ENCODE measurements at regions not wholly inside any gene's neighbourhood (a gene's known extent, or its start where the extent isn't known, plus 50 kb on each side); places are given as distances from the start of the nearest gene placed in this dataset.

GRCh38 chr17:64750891-64751677, 89.0 kb upstream of the SMURF2 start (continued):
- TF ChIP-seq FOSL1 (IDR thresholded peaks at IDR 0.05; ENCODE audit: low read depth): no peak
- TF ChIP-seq ZNF274 (IDR thresholded peaks at IDR 0.05; ENCODE audit: low read depth, low read length): no peak
- TF ChIP-seq JUND (IDR thresholded peaks at IDR 0.05): no peak
- TF ChIP-seq REST (IDR thresholded peaks at IDR 0.05; ENCODE audit: low read depth): no peak

GRCh38 chr17:64750478-64750877, 88.4 kb upstream of the SMURF2 start:
- CTCF ChIA-PET: no interaction called here
- no peak overlapping the region for H3K9ac ChIP-seq (ENCODE audit: low read length)

More at GRCh38 chr17:64750478-64750877, 88.4 kb upstream of the SMURF2 start:
- no peak for ATAC-seq
- intact Hi-C loops (cut with micrococcal nuclease): no loop called here
- H3K9me2 ChIP-seq (ENCODE audit: insufficient read depth): no peaks in the 10 kb centered on the region
- BruUV-seq (replicated peaks): no TSS peak
- H3K36me3 ChIP-seq (ENCODE audit: control insufficient read depth in 1 of 2, insufficient read depth in 2 of 2, low read length in 2 of 2): peaks cover 35 to 41% of the 10 kb centered on the region in 2 experiments
- no peak for DNase-seq (ENCODE audit: low read depth, low spot score)
- ChIA-PET RAD21 (ENCODE audit: low non-redundant PET in 1 of 2, low total read pairs in 2 of 2, uncharacterized antibody in 2 of 2, unreplicated experiment in 2 of 2) (no interaction called here), POLR2A (no interaction called here)
- no peak overlapping the region for H3K27ac ChIP-seq (ENCODE audit: low read depth, low read length)
- no peak overlapping the region for H3K4me2 ChIP-seq (ENCODE audit: low read length)
- H2AFZ ChIP-seq (ENCODE audit: low read depth, low read length, poor library complexity, severe bottlenecking): no peak overlapping the region
- H3K79me2 ChIP-seq (ENCODE audit: insufficient read depth, low read length): no peaks in the 10 kb centered on the region
- H3K9me3 ChIP-seq (ENCODE audit: control insufficient read depth in 1 of 2, insufficient read depth in 1 of 2, low read depth in 1 of 2, low read length in 2 of 2): no peaks in the 10 kb centered on the region
- H3K4me1 ChIP-seq (ENCODE audit: control insufficient read depth in 1 of 2, insufficient read depth in 2 of 2, low read length in 2 of 2): no peaks in the 10 kb centered on the region
- no peak overlapping the region for H3K4me3 ChIP-seq (replicated peaks in 1 of 2; ENCODE audit: low read depth in 1 of 2, low read length in 2 of 2)
- H3K27me3 ChIP-seq (ENCODE audit: insufficient read depth, low read length): no peaks in the 10 kb centered on the region
- TF ChIP-seq JUND (IDR thresholded peaks at IDR 0.05): no peak
- no peak for TF ChIP-seq ZFX (IDR thresholded peaks at IDR 0.05)
- no peak for TF ChIP-seq EGR1 (IDR thresholded peaks at IDR 0.05; ENCODE audit: low read depth)
- no peak for TF ChIP-seq FOSL1 (IDR thresholded peaks at IDR 0.05; ENCODE audit: low read depth)
- no peak for TF ChIP-seq ZNF274 (IDR thresholded peaks at IDR 0.05; ENCODE audit: low read depth, low read length)
- H4K20me1 ChIP-seq (ENCODE audit: insufficient read depth): no peaks in the 10 kb centered on the region

All from HCT116 (cell line).